DND-41 (cell line): ENCODE measurements at regions not wholly inside any gene's neighbourhood (a gene's known extent, or its start where the extent isn't known, plus 50 kb on each side); places are given as distances from the start of the nearest gene placed in this dataset.
"Not testable (repeated sequence)": the region's sequence is repeated elsewhere in the genome, so short reads cannot be mapped to it uniquely, and the experiment has no call there.

Source experiments
- ATAC-seq: fragments of 200-7000 bp; cut with Tn5 transposase; 3 replicates; pipeline ENCODE4 v1.9.1; 2021; ENCODE audit warnings: low read depth; ENCODE audit not compliant: insufficient read depth
- DNase-seq: peaks from one replicate; pipeline ENCODE4 v3.0.0-alpha.2; 2020
- H2AFZ ChIP-seq: 2 replicates; pipeline ENCODE4 v1.6.0; 2012; ENCODE audit warnings: low read depth, low read length
- H3K27ac ChIP-seq: 2 replicates; pipeline ENCODE4 v1.5.1; 2012; ENCODE audit warnings: low read length, inconsistent platforms
- H3K27me3 ChIP-seq: fragments of 200-600 bp; sonication (generic); 2 replicates; pipeline ENCODE4 v1.6.0; 2012; ENCODE audit warnings: low read length, mild to moderate bottlenecking, inconsistent platforms; ENCODE audit not compliant: insufficient read depth, poor library complexity
- H3K36me3 ChIP-seq: 2 replicates; pipeline ENCODE4 v1.5.1; 2012; ENCODE audit warnings: low read length, inconsistent platforms; ENCODE audit not compliant: insufficient read depth
- H3K4me1 ChIP-seq: 2 replicates; pipeline ENCODE4 v1.5.1; 2012; ENCODE audit warnings: mild to moderate bottlenecking, low read length; ENCODE audit not compliant: insufficient read depth
- H3K4me2 ChIP-seq: 2 replicates; pipeline ENCODE4 v1.6.0; 2012; ENCODE audit warnings: mild to moderate bottlenecking, moderate library complexity, low read length, inconsistent platforms; ENCODE audit not compliant: insufficient read depth
- H3K4me3 ChIP-seq, 2 experiments: fragments of 200-600 bp in 1 of 2; shearing (Covaris generic) in 1 of 2; 2 replicates each; pipeline ENCODE4 v1.5.1; 2012 to 2016; ENCODE audit warnings: inconsistent platforms in 2 of 2, low read length in 2 of 2, mild to moderate bottlenecking in 2 of 2, low read depth in 1 of 2, moderate library complexity in 1 of 2
- H3K79me2 ChIP-seq: 2 replicates; pipeline ENCODE4 v1.6.0; 2012; ENCODE audit warnings: low read length, inconsistent platforms; ENCODE audit not compliant: insufficient read depth
- H3K9ac ChIP-seq: 2 replicates; pipeline ENCODE4 v1.6.0; 2012; ENCODE audit warnings: low read depth, mild to moderate bottlenecking, inconsistent platforms, low read length, moderate library complexity
- H3K9me3 ChIP-seq: 2 replicates; pipeline ENCODE4 v1.5.1; 2012; ENCODE audit warnings: low read length, moderate library complexity, mild to moderate bottlenecking, inconsistent platforms; ENCODE audit not compliant: insufficient read depth, severe bottlenecking
- H4K20me1 ChIP-seq: 2 replicates; pipeline ENCODE4 v1.6.0; 2012; ENCODE audit warnings: low read length; ENCODE audit not compliant: insufficient read depth

- H3K4me2 ChIP-seq, H3K4me3 ChIP-seq, H3K9ac ChIP-seq, ATAC-seq, H3K27me3 ChIP-seq, H3K36me3 ChIP-seq, H3K79me2 ChIP-seq, H3K27ac ChIP-seq, H3K9me3 ChIP-seq, H2AFZ ChIP-seq, H3K4me1 ChIP-seq, DNase-seq, H4K20me1 ChIP-seq: not testable (repeated sequence)
Observed at GRCh38 chr5:176067162-176067561, 99.0 kb upstream of the THOC3 start.

- not testable (repeated sequence) for H4K20me1 ChIP-seq, H3K79me2 ChIP-seq, H3K27me3 ChIP-seq, H3K27ac ChIP-seq, H3K9ac ChIP-seq, H3K9me3 ChIP-seq, H2AFZ ChIP-seq, H3K4me3 ChIP-seq, H3K36me3 ChIP-seq, DNase-seq, H3K4me1 ChIP-seq, H3K4me2 ChIP-seq, ATAC-seq
Observed at GRCh38 chr5:176067948-176068347, 99.8 kb upstream of the THOC3 start.

DNA sequence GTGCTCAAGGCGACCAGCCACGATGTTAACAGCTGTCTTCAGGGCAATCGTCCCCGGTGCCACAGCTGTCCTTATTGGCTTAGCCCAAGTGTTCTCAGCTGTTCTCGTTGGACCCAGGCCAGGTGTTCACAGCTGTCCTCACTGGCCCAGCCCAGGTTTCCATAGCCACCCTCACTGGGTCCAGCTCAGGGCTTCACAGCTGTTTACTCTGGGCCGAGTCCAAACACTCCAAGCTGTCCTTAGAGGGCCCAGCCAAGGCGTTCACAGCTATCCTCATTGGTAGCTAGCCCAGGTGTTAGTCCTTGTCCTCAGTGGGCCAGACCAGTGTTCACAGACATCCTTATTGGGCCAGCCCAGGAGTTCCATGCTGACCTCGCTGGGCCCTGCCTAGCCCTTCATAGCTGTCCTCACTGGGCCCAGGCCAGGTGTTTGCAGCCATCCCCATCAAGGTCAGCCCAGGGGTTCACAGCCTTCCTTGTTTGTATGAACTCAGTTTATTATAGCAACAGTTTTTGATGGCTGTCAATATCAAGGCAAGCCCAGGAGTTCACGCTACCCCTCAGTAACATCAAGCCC lies 106.0 kb upstream of the THOC3 start:
- H3K4me3 ChIP-seq, H3K27ac ChIP-seq, H4K20me1 ChIP-seq, H3K36me3 ChIP-seq, DNase-seq, H3K27me3 ChIP-seq, ATAC-seq, H3K9ac ChIP-seq, H2AFZ ChIP-seq, H3K9me3 ChIP-seq, H3K79me2 ChIP-seq, H3K4me2 ChIP-seq, H3K4me1 ChIP-seq: not testable (repeated sequence)

DNA sequence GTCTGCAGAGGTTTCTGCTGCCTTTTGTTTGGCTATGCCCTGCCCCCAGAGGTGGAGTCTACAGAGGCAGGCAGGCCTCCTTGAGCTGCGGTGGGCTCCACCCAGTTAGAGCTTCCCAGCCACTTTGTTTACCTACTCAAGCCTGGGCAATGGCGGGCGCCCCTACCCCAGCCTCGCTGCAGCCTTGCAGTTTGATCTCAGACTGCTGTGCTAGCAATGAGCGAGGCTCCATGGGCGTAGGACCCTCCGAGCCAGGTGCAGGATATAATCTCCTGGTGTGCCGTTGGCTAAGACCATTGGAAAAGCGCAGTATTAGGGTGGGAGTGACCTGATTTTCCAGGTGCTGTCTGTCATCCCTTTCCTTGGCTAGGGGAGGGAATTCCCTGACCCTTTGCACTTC lies 115.6 kb upstream of the THOC3 start:
- not testable (repeated sequence) for H3K27me3 ChIP-seq, H3K9ac ChIP-seq, H4K20me1 ChIP-seq, H3K4me1 ChIP-seq, ATAC-seq, H3K79me2 ChIP-seq, H2AFZ ChIP-seq, H3K36me3 ChIP-seq, H3K4me2 ChIP-seq, DNase-seq, H3K27ac ChIP-seq, H3K9me3 ChIP-seq, H3K4me3 ChIP-seq

- H3K4me3 ChIP-seq, H3K4me2 ChIP-seq, H4K20me1 ChIP-seq, H3K9ac ChIP-seq, ATAC-seq, H3K27me3 ChIP-seq, H2AFZ ChIP-seq, DNase-seq, H3K79me2 ChIP-seq, H3K27ac ChIP-seq, H3K36me3 ChIP-seq, H3K9me3 ChIP-seq, H3K4me1 ChIP-seq: not testable (repeated sequence)
Observed at GRCh38 chr5:176103083-176103482, 135.0 kb upstream of the THOC3 start.

GRCh38 chr5:176112888-176113287 lies 125.3 kb upstream of the SIMC1 start:
- not testable (repeated sequence) for ATAC-seq

DNA sequence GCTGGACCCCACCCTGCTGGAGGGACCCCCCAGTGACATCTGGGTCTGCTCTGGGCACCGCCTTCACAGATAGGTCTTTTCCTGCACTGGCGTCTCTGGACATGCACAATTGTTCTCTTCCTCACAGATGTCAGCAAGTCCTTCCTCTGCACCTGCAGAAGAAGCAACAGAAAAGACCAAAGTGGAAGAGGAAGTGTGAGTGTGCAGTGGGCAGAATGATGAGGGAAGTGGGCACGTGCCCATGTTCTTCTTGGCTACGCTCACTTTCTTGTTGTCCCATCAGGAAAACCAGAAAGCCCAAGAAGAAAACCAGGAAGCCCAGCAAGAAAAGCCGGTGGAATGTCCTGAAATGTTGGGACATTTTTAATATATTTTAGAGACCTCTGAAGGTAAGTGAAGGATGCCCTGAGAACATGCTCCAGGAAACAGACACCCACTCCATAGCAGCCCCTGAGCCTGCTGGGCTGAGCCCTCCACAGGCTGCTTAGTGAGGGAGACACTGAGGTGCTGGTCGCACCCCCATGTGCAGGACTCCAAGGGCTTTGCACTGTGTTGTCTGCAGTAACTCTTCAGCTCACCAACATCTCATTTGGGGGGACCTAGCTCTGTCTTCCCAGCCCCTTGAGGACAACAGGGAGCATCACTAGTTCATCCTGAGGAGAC lies 124.4 kb upstream of the SIMC1 start:
- H3K27me3 ChIP-seq, H3K9me3 ChIP-seq, H3K27ac ChIP-seq, H3K4me2 ChIP-seq, H3K79me2 ChIP-seq, DNase-seq, H3K4me3 ChIP-seq, H3K4me1 ChIP-seq, H4K20me1 ChIP-seq, ATAC-seq, H3K36me3 ChIP-seq, H3K9ac ChIP-seq, H2AFZ ChIP-seq: not testable (repeated sequence)

More at GRCh38 chr5:176112888-176113287, 125.3 kb upstream of the SIMC1 start:
- not testable (repeated sequence) for H3K4me3 ChIP-seq, H3K9ac ChIP-seq, H4K20me1 ChIP-seq, H2AFZ ChIP-seq, H3K4me1 ChIP-seq, H3K9me3 ChIP-seq, H3K4me2 ChIP-seq, DNase-seq, H3K27ac ChIP-seq, H3K27me3 ChIP-seq, H3K79me2 ChIP-seq, H3K36me3 ChIP-seq

DNA sequence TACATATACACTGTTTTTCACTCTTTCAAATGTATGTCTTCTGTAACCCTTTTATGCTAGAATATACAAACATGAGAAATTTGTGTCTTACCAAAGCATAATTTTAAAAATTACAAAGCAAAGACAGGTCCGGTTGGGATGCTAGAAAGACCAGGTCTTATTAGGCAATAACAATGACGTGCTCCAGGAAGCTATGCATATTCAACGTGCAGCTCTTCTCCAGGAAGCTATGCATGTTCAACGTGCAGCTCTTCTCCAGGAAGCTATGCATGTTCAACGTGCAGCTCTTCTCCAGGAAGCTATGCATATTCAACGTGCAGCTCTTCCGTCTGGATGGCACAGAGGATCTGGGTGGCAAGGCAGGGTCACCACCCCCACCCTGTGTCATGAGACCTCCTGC lies 123.4 kb upstream of the SIMC1 start:
- H2AFZ ChIP-seq, H3K27ac ChIP-seq, H3K36me3 ChIP-seq, DNase-seq, H3K9me3 ChIP-seq, H3K9ac ChIP-seq, ATAC-seq, H3K4me3 ChIP-seq, H4K20me1 ChIP-seq, H3K27me3 ChIP-seq, H3K4me2 ChIP-seq, H3K79me2 ChIP-seq, H3K4me1 ChIP-seq: not testable (repeated sequence)
